GM12875 (cell line): ENCODE measurements at regions not wholly inside any gene's neighbourhood (a gene's known extent, or its start where the extent isn't known, plus 50 kb on each side); places are given as distances from the start of the nearest gene placed in this dataset.

ENCODE experiments used
- H3K4me3 ChIP-seq: one replicate; pipeline ENCODE4 v1.5.1; 2011; ENCODE audit warnings: low read depth, low read length, control low read depth
- TF ChIP-seq, protein P1 (sequence below): IDR thresholded peaks from 2 replicates; pipeline ENCODE4 v1.5.1; 2011; ENCODE audit warnings: low read depth, mild to moderate bottlenecking, control low read depth, inconsistent platforms, low read length, moderate library complexity, borderline replicate concordance; ENCODE audit not compliant: insufficient read depth

DNA sequence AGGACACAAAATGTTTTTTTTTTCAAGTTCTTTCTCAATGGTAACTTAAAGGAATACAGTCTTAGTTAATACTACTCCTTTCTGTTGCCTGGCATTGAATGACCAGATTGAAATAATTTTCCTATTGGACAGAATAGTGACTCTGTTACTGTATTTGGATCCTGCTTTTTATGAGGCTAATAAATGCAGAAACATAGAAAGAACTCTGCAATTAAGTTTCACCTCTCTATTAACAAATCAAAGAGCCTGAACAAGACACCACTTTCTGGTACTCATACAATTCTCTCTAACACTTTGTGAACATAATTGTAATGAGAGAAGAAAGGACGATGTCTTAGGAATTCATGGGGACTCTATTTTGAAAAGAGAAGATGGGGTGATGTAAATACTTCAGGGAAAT lies 308.4 kb upstream of the ROBO2 start:
- TF ChIP-seq, protein P1, sequence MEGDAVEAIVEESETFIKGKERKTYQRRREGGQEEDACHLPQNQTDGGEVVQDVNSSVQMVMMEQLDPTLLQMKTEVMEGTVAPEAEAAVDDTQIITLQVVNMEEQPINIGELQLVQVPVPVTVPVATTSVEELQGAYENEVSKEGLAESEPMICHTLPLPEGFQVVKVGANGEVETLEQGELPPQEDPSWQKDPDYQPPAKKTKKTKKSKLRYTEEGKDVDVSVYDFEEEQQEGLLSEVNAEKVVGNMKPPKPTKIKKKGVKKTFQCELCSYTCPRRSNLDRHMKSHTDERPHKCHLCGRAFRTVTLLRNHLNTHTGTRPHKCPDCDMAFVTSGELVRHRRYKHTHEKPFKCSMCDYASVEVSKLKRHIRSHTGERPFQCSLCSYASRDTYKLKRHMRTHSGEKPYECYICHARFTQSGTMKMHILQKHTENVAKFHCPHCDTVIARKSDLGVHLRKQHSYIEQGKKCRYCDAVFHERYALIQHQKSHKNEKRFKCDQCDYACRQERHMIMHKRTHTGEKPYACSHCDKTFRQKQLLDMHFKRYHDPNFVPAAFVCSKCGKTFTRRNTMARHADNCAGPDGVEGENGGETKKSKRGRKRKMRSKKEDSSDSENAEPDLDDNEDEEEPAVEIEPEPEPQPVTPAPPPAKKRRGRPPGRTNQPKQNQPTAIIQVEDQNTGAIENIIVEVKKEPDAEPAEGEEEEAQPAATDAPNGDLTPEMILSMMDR = no peak
- no peak overlapping the region for H3K4me3 ChIP-seq

DNA sequence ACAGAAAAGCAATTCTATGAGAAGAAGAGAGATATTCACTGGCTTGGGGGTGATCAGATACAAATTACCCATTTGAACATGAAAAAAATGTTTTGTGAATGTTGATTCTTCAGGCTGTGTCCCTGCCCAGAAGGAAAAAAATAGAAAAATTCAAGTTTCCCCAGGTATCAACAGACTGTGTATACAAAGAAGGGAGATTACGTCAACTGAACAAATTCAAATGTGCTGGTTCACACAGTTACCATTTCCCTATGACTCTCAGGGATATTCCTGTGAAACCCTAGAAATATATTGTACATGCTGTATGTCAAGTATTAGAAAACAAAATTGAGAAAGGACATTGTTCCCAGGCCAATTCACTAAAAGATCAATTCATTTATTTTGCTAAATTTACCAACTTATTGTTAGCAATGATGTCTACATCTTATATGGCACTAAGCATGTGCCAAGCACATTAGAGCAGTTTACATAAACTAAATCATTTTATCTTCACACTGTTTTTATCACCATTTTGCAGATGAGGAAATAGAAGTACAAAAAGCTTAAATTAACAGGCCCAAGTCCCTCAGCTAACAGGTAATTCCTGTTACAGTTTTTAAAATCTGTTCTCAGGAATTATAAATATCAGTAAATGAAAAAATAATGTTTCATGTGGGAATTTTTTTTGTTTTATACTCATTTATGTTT lies 306.7 kb upstream of the ROBO2 start:
- H3K4me3 ChIP-seq = no peak overlapping the region
- TF ChIP-seq, protein P1 = no peak

DNA sequence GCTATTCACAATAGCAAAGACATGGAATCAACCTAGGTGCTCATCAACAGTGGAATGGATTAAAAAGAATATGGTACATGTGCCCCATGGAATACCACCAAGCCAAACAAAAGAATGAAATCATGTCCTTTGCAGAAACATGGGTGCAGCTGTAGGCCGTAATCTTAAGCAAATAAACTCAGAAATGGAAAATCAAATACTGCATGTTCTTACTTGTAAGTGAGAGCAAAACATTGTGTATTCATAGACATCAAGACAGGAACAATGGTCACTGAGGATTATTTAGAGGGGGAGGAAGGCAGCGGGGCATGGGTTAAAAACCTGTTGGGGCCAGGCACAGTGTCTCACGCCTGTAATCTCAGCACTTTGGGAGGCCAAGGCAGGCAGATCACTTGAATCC lies 304.7 kb upstream of the ROBO2 start:
- TF ChIP-seq, protein P1 = no peak
- no peak overlapping the region for H3K4me3 ChIP-seq

DNA sequence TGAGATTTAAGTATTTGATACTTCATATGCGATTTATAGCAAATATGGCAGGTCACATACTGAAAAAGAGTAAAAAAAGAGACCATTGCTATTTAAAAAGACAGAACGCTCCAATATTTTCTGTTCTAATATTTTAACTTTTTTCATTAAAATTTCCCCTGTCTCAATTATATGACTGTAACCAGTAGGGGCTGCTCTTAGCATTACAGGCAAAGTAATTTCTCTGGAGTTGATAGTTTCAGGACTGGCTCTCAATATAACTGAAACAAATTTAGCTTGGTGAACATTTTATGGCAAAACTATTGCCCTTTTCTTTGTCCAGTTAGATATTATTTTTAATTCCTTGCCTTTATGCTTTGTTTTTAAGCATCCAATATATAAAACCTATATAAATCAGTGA lies 286.3 kb upstream of the ROBO2 start:
- TF ChIP-seq, protein P1 = no peak
- no peak overlapping the region for H3K4me3 ChIP-seq

DNA sequence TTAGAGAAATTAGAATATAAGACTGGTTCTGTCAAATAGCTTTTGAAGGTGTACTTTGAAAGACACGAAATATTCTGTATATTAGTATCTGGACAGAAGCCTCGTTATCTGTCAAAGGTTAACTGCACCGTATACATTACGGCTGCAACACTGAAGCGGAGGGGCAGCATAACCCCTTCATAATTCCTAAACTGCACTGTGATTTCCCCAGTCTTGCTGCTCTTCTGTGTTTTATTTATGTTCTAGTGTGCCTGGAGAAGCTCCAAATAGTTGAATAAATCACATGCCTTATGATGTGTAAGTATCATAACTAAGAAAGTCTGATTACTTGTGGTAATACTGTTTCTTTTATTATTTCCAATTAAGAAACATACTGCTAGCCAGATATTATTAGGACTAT lies 285.7 kb upstream of the ROBO2 start:
- TF ChIP-seq, protein P1 = no peak

DNA sequence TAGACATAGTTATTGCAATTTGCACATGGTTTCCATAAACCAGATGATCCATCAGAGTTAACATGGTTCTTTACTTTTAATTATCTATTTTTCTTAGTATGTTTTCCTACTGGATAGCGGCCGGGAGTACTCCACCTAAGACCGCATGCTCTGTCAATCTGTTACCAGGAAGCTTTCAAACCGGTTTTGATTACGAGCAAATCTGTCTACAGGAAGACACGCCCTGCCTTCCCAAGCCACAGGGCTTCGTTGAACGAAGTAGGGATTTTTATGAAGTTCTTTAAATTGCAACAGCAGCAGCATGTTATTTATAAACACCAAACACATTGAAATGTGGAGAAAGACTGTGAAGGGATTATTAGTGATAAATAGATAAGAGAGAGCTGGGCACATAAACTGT lies 283.3 kb upstream of the ROBO2 start:
- TF ChIP-seq, protein P1 = no peak
- no peak overlapping the region for H3K4me3 ChIP-seq

More for the DNA sequence above, 285.7 kb upstream of the ROBO2 start:
- H3K4me3 ChIP-seq = no peak overlapping the region

DNA sequence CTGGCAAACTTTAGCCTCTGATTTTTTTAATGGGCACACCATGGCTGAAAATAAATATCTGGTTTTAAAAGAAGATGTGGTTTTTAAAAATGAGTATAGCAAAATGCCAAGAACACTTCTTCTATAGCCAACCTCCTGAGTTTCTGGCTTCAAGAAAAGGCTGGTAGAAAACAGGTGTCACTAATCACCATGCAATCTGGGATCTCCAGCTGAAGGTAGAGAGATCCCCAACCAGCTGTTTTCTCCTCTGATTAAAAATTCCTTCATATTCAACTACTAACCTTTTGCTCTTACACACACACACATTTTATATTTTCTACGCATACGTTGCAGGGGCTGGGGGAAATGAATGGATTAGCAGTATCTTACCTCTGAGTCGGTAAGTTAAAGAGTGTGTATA lies 279.6 kb upstream of the ROBO2 start:
- TF ChIP-seq, protein P1 = no peak

More for the DNA sequence above, 279.6 kb upstream of the ROBO2 start:
- no peak overlapping the region for H3K4me3 ChIP-seq
